HG02870 (cell line): ENCODE measurements at regions not wholly inside any gene's neighbourhood (a gene's known extent, or its start where the extent isn't known, plus 50 kb on each side); places are given as distances from the start of the nearest gene placed in this dataset.

Experiments used
- ATAC-seq: cut with Tn5 transposase; IDR thresholded peaks from one replicate; pipeline ENCODE4 v1.9.1; 2021; ENCODE audit warnings: mild to moderate bottlenecking, moderate library complexity; ENCODE audit not compliant: unreplicated experiment

DNA sequence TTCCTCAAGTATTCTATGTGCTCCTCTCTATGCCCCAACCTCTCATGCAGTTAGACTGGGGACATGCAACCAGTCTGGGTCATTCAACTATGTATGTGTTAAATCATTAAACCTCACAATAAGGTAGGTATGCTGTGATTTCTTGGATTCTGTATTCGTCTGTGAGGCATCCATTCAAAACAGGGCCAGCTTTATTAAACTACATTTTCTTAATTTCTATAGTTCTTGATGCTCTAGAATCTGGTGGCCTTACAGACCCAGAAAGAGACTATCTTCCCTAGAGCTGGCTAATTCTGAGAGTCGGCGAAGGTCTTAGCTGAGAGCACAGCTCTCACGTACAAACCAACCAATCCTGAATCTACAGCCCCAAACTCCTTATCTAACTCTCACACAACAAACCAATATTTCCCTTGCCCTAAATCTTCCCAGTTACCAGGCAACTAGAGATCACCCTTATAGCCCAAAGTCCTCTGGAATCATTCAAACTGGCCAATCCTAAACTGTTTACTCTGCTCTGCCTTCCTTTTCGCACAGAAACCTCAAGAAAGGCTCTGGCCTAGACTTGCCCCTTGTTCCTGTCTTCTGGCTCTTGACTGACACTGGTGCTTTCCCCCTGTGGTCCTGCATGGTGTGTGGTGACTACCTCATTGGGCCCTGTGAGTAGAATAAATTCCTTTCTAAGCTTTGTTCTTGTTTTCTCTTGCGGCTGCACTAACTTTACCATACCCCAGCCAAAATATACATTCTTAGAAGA, 203.5 kb upstream of the TET2 start:
- ATAC-seq, result peak; percentile 84

DNA sequence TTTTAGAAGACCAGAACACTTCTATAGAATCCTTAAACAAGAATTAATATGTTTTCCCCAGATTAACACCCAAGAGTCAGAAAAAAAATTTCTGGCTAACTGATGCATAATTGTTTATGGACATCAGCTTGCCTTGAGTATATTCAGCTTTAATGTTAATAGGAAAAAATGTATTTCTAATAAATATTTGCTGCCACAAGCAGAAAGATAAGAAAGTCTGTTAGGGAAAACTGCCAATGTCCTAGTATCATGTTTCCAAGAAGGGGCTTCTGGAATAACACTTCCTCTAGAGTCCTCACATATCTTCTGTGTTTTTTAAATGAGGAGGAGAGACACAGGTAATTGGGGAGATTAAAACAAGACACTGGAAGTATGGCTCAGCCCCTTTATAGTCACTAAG, 202.1 kb upstream of the TET2 start:
- no peak for ATAC-seq

DNA sequence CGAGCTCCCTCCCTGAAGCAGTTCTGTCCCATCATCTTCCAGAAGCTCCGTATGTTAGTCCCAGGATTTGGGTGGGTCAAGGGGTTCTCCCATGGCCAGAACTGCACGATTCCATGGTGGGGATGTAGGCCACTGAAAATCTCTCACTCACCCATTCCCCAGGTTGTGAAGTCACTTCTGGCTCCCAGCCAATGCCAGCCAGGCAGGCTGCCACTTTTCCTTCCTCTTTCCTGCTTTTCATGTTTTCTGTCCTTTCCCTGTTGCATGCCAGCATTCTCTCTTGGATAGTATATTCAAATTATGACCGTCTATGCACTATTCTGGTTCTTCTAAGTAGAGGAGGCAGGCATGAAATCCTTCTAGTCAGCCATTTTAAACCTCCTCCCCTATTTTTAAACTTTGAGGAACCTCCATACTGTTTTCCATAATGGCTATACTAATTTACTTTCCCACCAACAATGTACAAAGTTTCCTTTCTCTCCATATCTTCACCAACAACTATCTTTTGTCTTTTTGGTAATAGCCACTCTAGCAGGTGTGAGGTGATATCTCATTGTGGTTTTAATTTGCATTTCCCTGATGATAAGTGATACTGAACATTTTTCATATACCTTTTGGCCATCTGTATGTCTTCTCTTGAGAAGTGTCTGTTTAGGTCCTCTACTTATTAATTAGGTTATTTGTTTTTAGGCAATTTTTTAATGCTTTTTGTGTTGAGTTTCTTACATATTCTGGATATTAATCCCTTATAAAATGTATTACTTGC, 182.1 kb upstream of the TET2 start:
- ATAC-seq, result no peak

DNA sequence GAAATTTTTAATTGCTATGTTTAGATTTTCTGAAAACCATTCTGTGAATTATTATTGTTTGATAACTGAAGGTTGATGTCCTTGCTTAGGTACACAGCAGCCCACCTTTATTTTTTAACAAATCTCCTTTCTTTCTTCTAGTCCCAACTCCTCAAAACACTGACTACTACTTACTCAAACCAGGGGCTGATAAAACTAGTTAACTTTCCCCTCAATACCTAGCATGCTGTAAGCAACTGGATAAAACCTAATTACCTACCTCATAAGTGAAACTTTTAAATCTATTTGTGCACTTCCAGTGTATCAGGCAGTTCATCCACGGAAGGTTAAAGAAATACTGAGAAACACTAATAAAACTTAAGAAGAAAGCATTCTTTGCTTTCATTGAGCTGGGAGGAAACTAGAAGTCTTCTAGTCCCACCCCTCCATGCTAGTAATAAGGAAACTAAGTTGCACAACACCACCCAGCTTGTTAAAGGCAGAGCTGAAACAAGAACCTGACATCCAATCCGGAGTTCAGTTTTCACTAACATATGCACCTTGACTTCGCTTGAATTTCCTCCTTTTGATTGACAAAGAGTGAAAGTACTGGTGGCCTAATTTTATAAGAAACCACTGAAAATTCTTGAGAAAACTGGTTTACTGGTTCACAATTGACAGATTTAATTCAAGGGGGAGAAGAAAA, 180.2 kb upstream of the TET2 start:
- ATAC-seq, result peak; percentile 96

DNA sequence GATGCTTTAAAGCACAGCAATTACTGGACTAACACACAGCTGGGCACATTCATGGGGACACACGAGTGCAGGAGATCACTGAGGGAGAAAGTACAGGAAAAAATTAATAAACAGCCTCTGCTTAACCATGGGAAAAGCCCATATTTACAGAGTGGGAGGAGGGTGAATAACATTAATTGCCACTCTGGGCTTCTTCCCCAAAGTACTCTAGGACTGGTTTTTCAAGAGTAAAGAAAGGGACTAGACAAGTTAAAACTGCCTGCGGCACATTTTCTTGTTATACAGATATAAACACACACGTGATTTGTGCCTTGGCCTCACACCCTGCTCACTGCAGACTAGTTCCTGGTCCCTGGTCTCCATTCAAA, 179.7 kb upstream of the TET2 start:
- peak; percentile 30 for ATAC-seq

DNA sequence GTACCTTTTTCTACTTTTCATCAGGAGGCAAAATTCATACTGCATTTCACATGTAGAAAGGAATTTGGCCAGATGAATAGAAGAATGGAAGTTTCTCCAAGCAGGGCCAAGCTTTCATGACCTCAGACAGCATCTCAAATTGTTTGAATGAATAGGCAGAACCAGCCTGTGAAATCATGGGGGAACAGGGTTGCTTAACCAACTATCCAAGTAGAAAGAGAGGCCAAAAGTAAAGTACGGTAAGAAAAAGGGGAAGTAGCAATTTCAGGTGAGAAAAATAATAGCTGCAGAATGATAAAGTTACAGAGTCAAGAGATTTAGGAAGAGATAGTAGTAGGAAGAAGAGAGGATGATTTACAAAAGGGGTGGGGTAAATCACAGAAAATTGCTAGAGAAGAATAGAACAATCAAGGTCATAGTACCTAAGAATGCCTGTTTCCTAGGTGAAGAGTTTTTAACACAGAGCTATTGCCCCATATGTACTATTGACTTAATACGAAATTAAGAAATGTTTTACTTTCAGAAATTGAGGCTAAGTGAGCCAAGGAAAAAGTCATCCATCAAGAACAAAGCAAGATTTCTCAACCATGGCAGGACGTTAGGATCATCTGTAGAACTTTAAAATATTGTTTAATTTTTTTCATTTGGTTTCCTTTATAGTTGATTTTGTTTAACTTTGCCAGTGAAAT, 177.1 kb upstream of the TET2 start:
- ATAC-seq, result no peak

DNA sequence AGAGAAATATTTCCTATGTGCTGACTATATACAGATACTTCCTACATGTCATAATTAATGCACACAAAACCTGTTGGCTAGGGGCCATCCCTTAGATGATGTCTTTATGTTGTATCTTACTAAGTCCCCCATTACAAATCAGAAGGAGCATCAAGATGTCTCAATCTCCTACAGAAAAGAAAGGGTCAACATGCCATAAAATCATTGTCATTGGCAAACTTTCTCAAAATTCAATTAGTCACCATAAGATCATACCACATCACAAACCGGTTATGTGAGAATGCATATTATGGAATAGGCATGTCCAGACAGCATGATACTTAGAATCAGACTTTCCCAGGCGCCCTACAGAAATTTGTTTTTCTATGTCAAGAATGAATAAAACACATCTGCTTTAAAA, 175.2 kb upstream of the TET2 start:
- no peak for ATAC-seq

DNA sequence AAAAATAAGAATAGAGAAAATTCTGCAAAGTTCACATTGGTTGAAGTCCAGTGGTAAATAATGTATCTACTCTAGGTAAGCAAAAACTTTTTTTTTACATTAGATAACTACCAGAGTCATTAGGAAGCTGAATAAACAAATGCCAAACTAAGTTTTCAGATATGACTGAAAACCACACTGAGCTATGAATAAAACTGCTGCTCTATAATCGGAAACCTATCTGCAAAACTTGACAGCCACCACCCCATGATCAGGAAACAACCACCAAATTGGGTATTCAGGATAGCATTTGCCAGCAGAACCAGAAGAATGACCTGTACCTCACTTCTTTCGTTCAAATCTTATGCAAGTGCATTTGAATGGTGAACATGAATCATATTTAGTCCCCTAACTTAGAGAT, 173.0 kb upstream of the TET2 start:
- ATAC-seq, result peak; percentile 44

DNA sequence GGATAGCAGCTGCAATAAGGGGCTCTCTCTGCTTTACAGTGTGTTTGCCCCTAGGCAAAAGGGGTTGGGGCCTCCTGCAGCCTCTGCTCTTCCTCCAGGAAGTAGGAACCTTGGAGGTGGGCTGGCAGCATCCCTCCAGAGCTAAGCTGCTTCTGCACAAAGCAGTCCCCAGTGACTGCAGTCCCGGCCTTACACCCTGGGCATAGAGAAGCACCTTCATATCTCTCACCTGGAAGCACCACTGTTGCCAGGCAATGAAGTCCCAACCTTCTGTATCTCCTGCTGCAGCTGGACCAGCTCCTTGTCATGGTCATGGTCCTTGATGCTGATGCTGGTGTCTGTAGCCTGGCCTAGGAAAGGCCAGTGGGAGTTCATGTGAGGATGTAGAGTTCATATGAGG, 171.1 kb upstream of the TET2 start:
- ATAC-seq, result no peak

DNA sequence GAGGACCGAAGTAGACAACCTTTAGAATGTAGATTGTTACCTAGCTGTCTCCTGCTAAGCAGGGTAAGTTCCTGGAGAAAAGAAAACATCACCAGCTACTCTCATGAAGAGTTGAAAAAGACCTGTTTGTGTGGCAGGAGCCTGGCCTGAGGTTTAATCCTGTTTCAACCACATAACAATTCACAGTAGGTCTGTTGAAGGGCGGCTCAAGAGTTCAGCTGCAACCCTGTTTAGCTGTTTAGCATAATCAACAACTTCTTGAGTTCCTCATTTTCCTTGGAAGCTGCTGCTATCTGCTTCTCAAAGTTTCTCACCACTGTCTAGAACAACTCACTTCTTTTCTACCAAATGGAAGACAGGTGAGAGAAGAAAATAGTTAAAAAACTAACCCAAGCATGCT, 170.4 kb upstream of the TET2 start:
- ATAC-seq, result peak; percentile 43

DNA sequence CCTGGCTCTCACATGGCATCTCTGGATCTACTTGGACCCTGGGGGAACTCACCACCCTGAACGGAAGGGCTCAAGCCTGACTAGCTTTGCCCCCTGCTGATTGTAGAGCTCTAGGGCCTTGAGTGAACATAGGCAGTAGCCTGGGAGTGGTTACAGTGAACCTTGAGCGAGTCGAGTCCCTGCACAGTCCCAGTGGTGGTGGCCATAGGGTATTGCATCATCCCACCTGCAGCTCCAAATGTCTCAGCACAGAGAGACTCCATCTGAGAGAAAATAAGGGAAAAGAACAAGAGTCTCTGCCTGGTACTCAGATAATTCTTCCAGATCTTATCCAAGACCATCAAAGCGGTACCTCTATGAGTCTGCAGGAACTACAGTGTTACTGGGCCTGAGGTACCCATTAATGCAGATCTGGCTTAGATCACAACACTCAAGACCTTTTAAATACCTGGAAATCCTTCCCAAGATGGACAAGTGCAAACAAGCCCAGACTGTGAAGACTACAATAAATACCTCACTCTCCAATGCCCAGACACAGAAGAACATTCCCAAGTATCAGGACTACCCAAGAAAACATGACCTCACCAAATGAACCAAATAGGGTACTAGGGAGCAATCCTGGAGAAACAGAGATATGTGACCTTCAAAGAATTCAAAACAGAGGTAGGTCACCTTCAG, 167.5 kb upstream of the TET2 start:
- ATAC-seq, result no peak

DNA sequence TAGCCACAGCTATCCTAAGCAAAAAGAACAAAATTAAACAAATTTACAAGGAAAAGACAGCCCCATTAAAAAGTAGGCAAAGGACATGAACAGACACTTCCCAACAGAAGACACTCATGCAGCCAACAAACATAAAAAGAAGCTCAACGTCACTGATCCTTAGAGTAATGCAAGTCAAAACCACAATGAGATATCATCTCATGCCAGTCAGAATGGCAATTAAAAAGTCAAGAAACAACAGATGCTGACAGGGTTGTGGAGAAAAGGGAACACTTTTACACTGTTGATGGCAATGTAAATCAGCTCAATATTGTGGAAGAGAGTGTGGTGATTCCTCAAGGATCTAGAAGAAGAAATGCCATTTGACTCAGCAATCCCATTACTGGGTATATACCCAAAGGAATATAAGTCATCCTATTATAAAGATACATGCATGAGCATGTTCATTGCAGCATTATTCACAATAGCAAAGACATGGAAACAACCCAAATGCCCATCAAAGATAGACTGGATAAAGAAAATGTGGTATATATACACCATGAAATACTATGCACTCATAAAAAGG, 163.0 kb upstream of the TET2 start:
- ATAC-seq, result no peak

DNA sequence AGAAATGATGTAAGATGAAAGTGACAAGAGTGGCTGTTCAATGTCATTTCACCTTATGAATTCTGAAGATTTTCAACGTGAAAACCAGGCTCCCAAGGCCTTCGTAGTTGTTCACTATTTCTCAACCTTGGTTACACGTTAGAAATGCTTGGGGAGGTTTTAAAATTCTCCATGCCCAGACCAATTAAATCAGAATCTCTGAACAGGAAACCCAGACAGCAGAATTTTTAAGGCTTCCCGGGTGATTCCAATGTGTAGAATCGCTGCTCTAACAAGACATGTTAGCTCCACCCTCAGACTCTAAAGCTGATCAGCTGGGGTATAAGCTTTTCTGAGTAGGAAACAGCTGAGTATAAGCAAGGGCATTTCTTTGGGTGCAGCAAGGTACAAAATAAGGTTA, 160.4 kb upstream of the TET2 start:
- ATAC-seq, result no peak

DNA sequence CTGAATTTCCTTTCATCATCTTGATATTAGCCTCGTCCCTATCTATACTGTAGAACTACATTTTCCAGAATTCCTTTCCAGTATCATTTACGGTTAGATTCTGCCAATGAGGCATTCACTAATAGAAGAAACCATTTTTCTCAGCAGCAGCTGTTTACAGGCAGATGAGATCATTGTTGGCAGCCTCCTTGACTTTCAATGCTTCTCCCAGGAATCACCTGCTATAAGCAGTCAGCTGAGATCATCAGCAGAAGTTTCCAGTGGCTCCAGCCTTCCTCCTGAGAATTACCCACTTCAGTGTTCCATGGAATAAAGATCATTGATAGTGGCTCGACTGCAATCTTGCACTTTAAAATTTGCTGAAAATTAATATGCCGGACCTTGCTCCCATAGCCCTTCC, 157.3 kb upstream of the TET2 start:
- no peak for ATAC-seq

DNA sequence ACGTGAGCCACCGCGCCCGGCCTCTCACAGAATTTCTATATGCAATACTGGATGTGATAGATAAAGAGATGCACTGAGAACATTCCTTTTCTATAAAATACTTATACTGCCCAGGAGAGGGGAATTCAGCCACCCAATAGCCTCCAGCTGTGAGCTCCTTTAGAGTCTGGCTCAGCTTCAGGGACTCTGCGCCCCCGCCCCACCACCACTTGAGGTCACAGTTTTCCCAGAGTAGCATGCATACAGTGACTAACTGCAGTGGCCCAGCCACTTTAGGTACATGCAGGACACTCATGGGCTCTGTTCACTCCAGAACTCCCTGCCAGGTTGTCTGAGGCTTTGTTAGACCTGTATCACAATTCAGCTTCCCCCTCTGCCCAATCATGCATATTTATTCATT, 144.4 kb upstream of the TET2 start:
- no peak for ATAC-seq

DNA sequence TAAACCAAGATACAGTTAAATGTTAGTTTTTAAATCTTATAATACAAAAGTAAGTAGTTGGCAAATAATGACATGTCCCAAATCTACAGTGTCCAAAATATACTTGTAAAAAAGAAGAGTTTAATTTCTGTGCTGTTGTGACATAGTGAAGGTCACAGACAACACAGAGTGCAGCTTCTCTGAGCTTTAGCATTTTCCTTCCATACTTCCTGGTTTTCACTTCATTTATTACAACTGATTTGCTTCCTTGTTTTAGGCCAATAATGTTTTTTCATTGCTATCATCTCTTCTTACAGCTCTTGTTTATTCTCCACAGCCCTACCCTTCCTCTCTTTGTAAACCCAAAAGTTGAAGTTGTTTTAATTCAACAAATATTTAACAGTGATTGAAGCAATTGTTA, 132.4 kb upstream of the TET2 start:
- no peak for ATAC-seq

DNA sequence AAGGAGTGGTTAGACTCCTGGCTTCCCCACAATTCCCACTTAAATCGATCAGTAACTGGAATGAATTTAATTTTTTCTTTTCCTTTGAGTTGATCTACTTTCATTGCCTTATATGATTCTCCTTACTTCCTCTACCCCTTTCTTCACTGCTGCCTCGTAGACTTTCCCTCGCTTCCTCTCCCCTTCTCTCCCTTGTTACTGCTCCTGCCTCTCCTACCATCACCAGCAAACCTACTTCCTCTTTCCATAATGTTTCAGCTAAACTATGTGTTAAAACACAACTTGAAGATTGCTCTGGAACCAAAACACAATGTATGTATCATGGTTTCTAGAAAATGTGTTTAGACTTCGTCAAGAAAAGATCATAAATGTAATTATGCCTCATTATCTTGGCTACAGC, 132.0 kb upstream of the TET2 start:
- ATAC-seq, result no peak

DNA sequence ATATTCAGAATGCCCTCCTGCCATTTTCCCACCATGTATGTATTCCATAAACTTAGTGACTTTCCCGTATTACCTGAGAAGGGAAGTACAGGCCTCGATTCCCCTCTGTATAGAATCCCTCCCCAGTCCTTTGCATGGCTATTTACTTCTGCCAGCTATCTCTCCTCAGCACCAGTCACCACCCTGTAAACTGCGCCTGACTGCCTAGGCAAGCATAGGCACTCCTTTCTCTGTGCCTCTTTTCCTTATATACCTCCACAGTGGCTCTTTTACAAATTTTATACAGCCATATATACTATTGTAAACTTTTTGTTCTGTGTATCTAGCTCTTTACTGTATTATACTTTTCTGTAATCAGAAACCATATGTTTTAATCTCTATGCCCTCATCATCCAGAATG, 130.9 kb upstream of the TET2 start:
- no peak for ATAC-seq

DNA sequence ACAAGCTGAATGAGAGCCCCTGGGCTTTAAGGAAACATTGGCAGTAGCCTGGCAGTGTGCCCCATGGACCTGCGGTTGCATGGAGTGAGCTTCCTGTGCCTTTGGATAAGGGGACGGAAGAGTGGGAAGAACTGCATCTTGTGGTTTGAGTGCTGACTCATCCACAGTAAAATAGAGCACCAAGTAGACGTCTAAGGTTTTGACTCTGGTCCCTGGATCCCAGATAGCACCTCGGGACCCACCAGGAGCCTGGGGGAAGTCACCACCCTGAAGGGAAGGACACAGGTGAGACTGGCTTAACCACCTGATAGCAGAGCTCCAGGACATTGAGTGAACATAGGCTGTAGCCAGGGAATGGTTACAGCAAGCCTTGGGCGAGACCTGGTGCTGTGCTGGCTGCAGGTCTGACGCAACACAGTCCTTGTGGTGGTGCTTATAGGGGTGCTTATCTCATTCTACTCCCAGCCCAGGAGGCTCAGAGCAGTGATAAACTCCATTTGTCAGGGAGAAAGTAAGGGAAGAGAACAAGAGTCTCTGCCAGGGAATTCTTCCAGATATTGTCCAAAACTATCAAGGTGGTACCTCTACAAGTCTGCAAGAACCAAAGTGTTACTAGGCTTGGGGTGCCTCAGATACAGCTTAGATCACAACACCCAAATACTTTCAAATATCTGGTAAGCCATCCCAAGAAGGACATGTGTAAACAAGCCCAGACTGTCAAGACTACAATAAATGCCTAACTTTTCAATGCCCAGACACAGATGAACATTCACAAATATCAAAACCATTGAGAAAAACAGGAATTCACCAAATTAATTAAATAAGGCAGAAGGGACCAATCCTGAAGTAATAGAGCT, 123.6 kb upstream of the TET2 start:
- ATAC-seq, result no peak

DNA sequence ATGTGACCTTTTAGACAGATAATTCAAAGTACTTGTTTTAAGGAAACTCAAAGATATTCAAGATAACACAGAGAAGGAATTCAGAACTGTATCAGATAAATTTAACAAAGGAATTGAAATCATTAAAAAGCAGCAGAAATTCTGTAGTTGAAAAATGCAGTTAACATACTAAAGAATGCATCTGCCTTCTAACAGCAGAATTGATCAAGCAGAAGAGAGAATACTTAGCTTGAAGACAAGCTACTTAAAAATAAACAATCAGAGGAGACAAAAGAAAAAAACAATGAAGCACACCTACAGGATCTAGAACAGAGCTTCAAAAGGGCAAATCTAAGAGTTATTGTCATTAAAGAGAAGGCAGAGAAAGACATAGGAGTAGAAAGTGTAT, 123.0 kb upstream of the TET2 start:
- ATAC-seq, result no peak
